HG03280 (cell line): ENCODE measurements at regions not wholly inside any gene's neighbourhood (a gene's known extent, or its start where the extent isn't known, plus 50 kb on each side); places are given as distances from the start of the nearest gene placed in this dataset.
"Not testable (repeated sequence)": the region's sequence is repeated elsewhere in the genome, so short reads cannot be mapped to it uniquely, and the experiment has no call there.

Experiments used
- ATAC-seq: cut with Tn5 transposase; IDR thresholded peaks from one replicate; pipeline ENCODE4 v1.9.1; 2021; ENCODE audit warnings: mild to moderate bottlenecking, moderate library complexity; ENCODE audit not compliant: unreplicated experiment

- ATAC-seq: no peak
Observed at GRCh38 chr7:85285527-85285926, 98.7 kb upstream of the SEMA3D start.

GRCh38 chr7:85275204-85275603 is 88.3 kb upstream of the SEMA3D start:
- ATAC-seq: no peak

- ATAC-seq: no peak
Observed at GRCh38 chr7:85274454-85274853, 87.6 kb upstream of the SEMA3D start.

- no peak for ATAC-seq
Observed at GRCh38 chr7:85262891-85263290, 76.0 kb upstream of the SEMA3D start.

GRCh38 chr7:85261336-85261735 is 74.5 kb upstream of the SEMA3D start:
- ATAC-seq: no peak

- ATAC-seq: not testable (repeated sequence)
Observed at GRCh38 chr7:85249787-85250186, 62.9 kb upstream of the SEMA3D start.

GRCh38 chr7:85239109-85239508 is 52.3 kb upstream of the SEMA3D start:
- no peak for ATAC-seq

GRCh38 chr7:85237721-85238120 is 50.9 kb upstream of the SEMA3D start:
- no peak for ATAC-seq
